Skin epidermis (tissue), 12 donors: ENCODE measurements at regions not wholly inside any gene's neighbourhood (a gene's known extent, or its start where the extent isn't known, plus 50 kb on each side); places are given as distances from the start of the nearest gene placed in this dataset.

Source experiments
- H3K27ac ChIP-seq, 21 experiments: fragments of 200-600 bp; sonication (generic) in 11 of 21; one replicate each; pipeline ENCODE4 v1.5.0; 2020; ENCODE audit warnings: mild to moderate bottlenecking in 3 of 21, inconsistent platforms in 2 of 21, moderate library complexity in 2 of 21
- H3K4me3 ChIP-seq, 7 experiments: fragments of 200-600 bp; sonication (generic) in 2 of 7; one replicate each; pipeline ENCODE4 v1.5.0; 2020; ENCODE audit warnings: inconsistent platforms in 2 of 7, mild to moderate bottlenecking in 2 of 7, moderate library complexity in 1 of 7

- Histone ChIP-seq H3K4me3 (no peak overlapping the region), H3K27ac (no peak overlapping the region)
Measured at GRCh38 chr11:11085580-11085979, 227.7 kb upstream of the ZBED5 start.

GRCh38 chr11:11084337-11084736 is 226.5 kb upstream of the ZBED5 start:
- H3K27ac ChIP-seq: no peak overlapping the region
- H3K4me3 ChIP-seq: no peak overlapping the region

GRCh38 chr11:11083441-11083840 is 225.6 kb upstream of the ZBED5 start:
- Histone ChIP-seq H3K4me3 (no peak overlapping the region), H3K27ac (no peak overlapping the region)

GRCh38 chr11:11082646-11083045 is 224.8 kb upstream of the ZBED5 start:
- no peak overlapping the region for H3K27ac ChIP-seq
- no peak overlapping the region for H3K4me3 ChIP-seq

GRCh38 chr11:11081776-11082175 is 223.9 kb upstream of the ZBED5 start:
- Histone ChIP-seq H3K4me3 (no peak overlapping the region), H3K27ac (no peak overlapping the region)

- Histone ChIP-seq H3K4me3 (no peak overlapping the region), H3K27ac (no peak overlapping the region)
Measured at GRCh38 chr11:11081288-11081687, 223.4 kb upstream of the ZBED5 start.

- H3K27ac ChIP-seq: no peak overlapping the region
- no peak overlapping the region for H3K4me3 ChIP-seq
Measured at GRCh38 chr11:11078344-11079086, 220.7 kb upstream of the ZBED5 start.

- Histone ChIP-seq H3K27ac (no peak overlapping the region), H3K4me3 (no peak overlapping the region)
Measured at GRCh38 chr11:11077898-11078297, 220.0 kb upstream of the ZBED5 start.

- H3K27ac ChIP-seq: no peak overlapping the region
- H3K4me3 ChIP-seq: no peak overlapping the region
Measured at GRCh38 chr11:11076879-11077278, 219.0 kb upstream of the ZBED5 start.

- Histone ChIP-seq H3K4me3 (no peak overlapping the region), H3K27ac (no peak overlapping the region)
Measured at GRCh38 chr11:11076276-11076675, 218.4 kb upstream of the ZBED5 start.

- H3K27ac ChIP-seq: no peak overlapping the region
- H3K4me3 ChIP-seq: no peak overlapping the region
Measured at GRCh38 chr11:11075515-11076171, 217.8 kb upstream of the ZBED5 start.

- H3K4me3 ChIP-seq: no peak overlapping the region
- H3K27ac ChIP-seq: no peak overlapping the region
Measured at GRCh38 chr11:11074686-11075335, 217.0 kb upstream of the ZBED5 start.

- H3K4me3 ChIP-seq: no peak overlapping the region
- no peak overlapping the region for H3K27ac ChIP-seq
Measured at GRCh38 chr11:11073996-11074395, 216.1 kb upstream of the ZBED5 start.

- H3K4me3 ChIP-seq: no peak overlapping the region
- H3K27ac ChIP-seq: no peak overlapping the region
Measured at GRCh38 chr11:11072067-11072466, 214.2 kb upstream of the ZBED5 start.

- H3K27ac ChIP-seq: no peak overlapping the region
- no peak overlapping the region for H3K4me3 ChIP-seq
Measured at GRCh38 chr11:11071486-11071885, 213.6 kb upstream of the ZBED5 start.

- Histone ChIP-seq H3K4me3 (no peak overlapping the region), H3K27ac (no peak overlapping the region)
Measured at GRCh38 chr11:11070976-11071375, 213.1 kb upstream of the ZBED5 start.

- H3K4me3 ChIP-seq: no peak overlapping the region
- H3K27ac ChIP-seq: no peak overlapping the region
Measured at GRCh38 chr11:11069841-11070835, 212.3 kb upstream of the ZBED5 start.

- H3K4me3 ChIP-seq: no peak overlapping the region
- H3K27ac ChIP-seq: no peak overlapping the region
Measured at GRCh38 chr11:11068113-11068512, 210.3 kb upstream of the ZBED5 start.

GRCh38 chr11:11065396-11065795 is 207.5 kb upstream of the ZBED5 start:
- Histone ChIP-seq H3K4me3 (no peak overlapping the region), H3K27ac (no peak overlapping the region)

- no peak overlapping the region for H3K27ac ChIP-seq
Measured at GRCh38 chr11:11057472-11057854, 199.6 kb upstream of the ZBED5 start.

More at GRCh38 chr11:11057472-11057854, 199.6 kb upstream of the ZBED5 start:
- no peak overlapping the region for H3K4me3 ChIP-seq
